ENCODE measurements at regions not wholly inside any gene's neighbourhood (a gene's known extent, or its start where the extent isn't known, plus 50 kb on each side); places are given as distances from the start of the nearest gene placed in this dataset.

DNA sequence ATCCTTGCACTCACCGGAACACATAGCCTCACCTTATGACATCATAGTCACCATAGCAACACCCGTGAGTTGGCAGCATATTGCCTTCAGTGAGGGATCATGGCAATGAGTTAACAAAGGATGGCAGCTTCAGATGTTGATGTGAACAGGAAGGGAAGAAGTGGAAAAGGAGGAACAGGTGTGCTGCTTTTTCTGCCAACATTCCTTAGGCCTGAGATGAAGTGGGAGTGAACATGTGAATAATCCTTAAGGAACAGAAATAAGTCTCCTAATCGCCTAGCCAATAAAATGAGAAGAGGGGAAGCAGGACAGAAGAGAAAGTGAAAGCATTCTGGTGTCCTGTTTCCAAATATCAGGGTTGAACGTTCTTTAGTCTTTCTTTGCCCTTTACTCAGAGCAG lies 360.0 kb downstream of the BRINP1 start:
- TF ChIP-seq CTCF (conservative IDR thresholded peaks at IDR 0.05; ENCODE audit: low read length): no peak
- TF ChIP-seq EZH2phosphoT487 (IDR thresholded peaks at IDR 0.05; ENCODE audit: borderline replicate concordance): no peak
